NCI-H1417 treated with DMSO at 0.1 percent for 48 hours (cell line): ENCODE measurements at regions not wholly inside any gene's neighbourhood (a gene's known extent, or its start where the extent isn't known, plus 50 kb on each side); places are given as distances from the start of the nearest gene placed in this dataset.

Source experiments
- DNase-seq: peaks from one replicate; lab custom pipeline; 2025; lab: John Stamatoyannopoulos, UW

- DNase-seq: peak; percentile 91
Measured at GRCh38 chr15:60093273-60094067, 89.4 kb downstream of the FOXB1 start.

GRCh38 chr15:60095711-60096110 is 91.6 kb downstream of the FOXB1 start:
- DNase-seq: no peak

GRCh38 chr15:60096157-60096556 is 92.0 kb downstream of the FOXB1 start:
- no peak for DNase-seq

- DNase-seq: no peak
Measured at GRCh38 chr15:60101416-60101815, 97.3 kb downstream of the FOXB1 start.

- no peak for DNase-seq
Measured at GRCh38 chr15:60102748-60103147, 98.6 kb downstream of the FOXB1 start.

GRCh38 chr15:60110909-60111308 is 106.8 kb downstream of the FOXB1 start:
- no peak for DNase-seq

- DNase-seq: no peak
Measured at GRCh38 chr15:60115579-60116380, 111.7 kb downstream of the FOXB1 start.

- no peak for DNase-seq
Measured at GRCh38 chr15:60116456-60117089, 112.5 kb downstream of the FOXB1 start.

GRCh38 chr15:60118146-60118545 is 114.0 kb downstream of the FOXB1 start:
- no peak for DNase-seq

GRCh38 chr15:60118626-60119025 is 114.5 kb downstream of the FOXB1 start:
- no peak for DNase-seq

GRCh38 chr15:60119101-60119500 is 115.0 kb downstream of the FOXB1 start:
- no peak for DNase-seq

GRCh38 chr15:60120100-60120499 is 116.0 kb downstream of the FOXB1 start:
- DNase-seq: no peak

GRCh38 chr15:60121845-60122244 is 117.7 kb downstream of the FOXB1 start:
- DNase-seq: no peak

- no peak for DNase-seq
Measured at GRCh38 chr15:60122691-60123090, 118.6 kb downstream of the FOXB1 start.

- no peak for DNase-seq
Measured at GRCh38 chr15:60124460-60125070, 120.5 kb downstream of the FOXB1 start.

- DNase-seq: no peak
Measured at GRCh38 chr15:60125334-60125733, 121.2 kb downstream of the FOXB1 start.

GRCh38 chr15:60126200-60126599 is 122.1 kb downstream of the FOXB1 start:
- no peak for DNase-seq

GRCh38 chr15:60126661-60127060 is 122.5 kb downstream of the FOXB1 start:
- no peak for DNase-seq

- no peak for DNase-seq
Measured at GRCh38 chr15:60128000-60128376, 123.9 kb downstream of the FOXB1 start.

GRCh38 chr15:60128710-60129109 is 124.6 kb downstream of the FOXB1 start:
- DNase-seq: no peak

GRCh38 chr15:60130398-60130797 is 126.3 kb downstream of the FOXB1 start:
- DNase-seq: no peak

- DNase-seq: no peak
Measured at GRCh38 chr15:60130821-60131220, 126.7 kb downstream of the FOXB1 start.
